Calu3 (cell line): ENCODE measurements at regions not wholly inside any gene's neighbourhood (a gene's known extent, or its start where the extent isn't known, plus 50 kb on each side); places are given as distances from the start of the nearest gene placed in this dataset.

Source experiments
- BruUV-seq: library from RNA; stranded (reverse); fragments of 400-500 nt; replicated peaks from 2 replicates; lab custom pipeline; 2021; lab: Mats Ljungman, UMichigan
- CTCF ChIA-PET: fragments of 300-600 bp; sonication (Branson Sonifier 250); formaldehyde crosslinking; loops from one replicate; lab custom pipeline; 2022; ENCODE audit warnings: antibody characterized with exemption; lab: Charles Lee
- DNase-seq: peaks from one replicate; pipeline ENCODE4 v3.0.0; 2022
- H3K27ac Mint-ChIP-seq: one replicate; pipeline ENCODE4 v1.8.0; 2022; ENCODE audit warnings: mixed read lengths; ENCODE audit not compliant: unreplicated experiment
- H3K27me3 Mint-ChIP-seq: one replicate; pipeline ENCODE4 v1.8.0; 2022; ENCODE audit warnings: mixed read lengths; ENCODE audit not compliant: unreplicated experiment
- H3K36me3 Mint-ChIP-seq: one replicate; pipeline ENCODE4 v1.8.0; 2022; ENCODE audit warnings: mild to moderate bottlenecking, moderate library complexity, mixed read lengths; ENCODE audit not compliant: insufficient read depth, unreplicated experiment
- H3K4me1 Mint-ChIP-seq: one replicate; pipeline ENCODE4 v1.8.0; 2022; ENCODE audit warnings: mild to moderate bottlenecking, low read depth, mixed read lengths; ENCODE audit not compliant: unreplicated experiment
- H3K4me3 Mint-ChIP-seq: one replicate; pipeline ENCODE4 v1.8.0; 2022; ENCODE audit warnings: mild to moderate bottlenecking, low read depth, moderate library complexity, mixed read lengths; ENCODE audit not compliant: unreplicated experiment
- H3K9me3 Mint-ChIP-seq: one replicate; pipeline ENCODE4 v1.8.0; 2022; ENCODE audit warnings: low read depth, mixed read lengths; ENCODE audit not compliant: unreplicated experiment
- CTCF ChIP-seq: fragments of 200-600 bp; IDR thresholded peaks from one replicate; pipeline ENCODE4 v1.8.0; 2022; ENCODE audit warnings: antibody characterized with exemption; ENCODE audit not compliant: unreplicated experiment
- intact Hi-C: fragments of 100-400 bp; cut with micrococcal nuclease; formaldehyde crosslinking; loops from one replicate; pipeline ENCODE4 v1.10.0; 2022; ENCODE audit not compliant: unreplicated experiment

- Mint-ChIP-seq H3K27me3 (no peaks in the 10 kb centered on the region), H3K27ac (no peak overlapping the region), H3K9me3 (peaks cover 7% of the 10 kb centered on the region), H3K4me3 (no peak overlapping the region), H3K4me1 (no peaks in the 10 kb centered on the region), H3K36me3 (no peaks in the 10 kb centered on the region)
- no TSS peak for BruUV-seq
- TF ChIP-seq CTCF = no peak
- DNase-seq = no peak
- CTCF ChIA-PET = no interaction called here
- intact Hi-C loops = no loop called here
These were observed 298.0 kb upstream of the FAT1 start for GRCh38 chr4:187021436-187022205.

- no peak overlapping the region for H3K27ac Mint-ChIP-seq
- no peak for TF ChIP-seq CTCF
- no peak for DNase-seq
- H3K9me3 Mint-ChIP-seq = peaks cover 7% of the 10 kb centered on the region
- CTCF ChIA-PET = no interaction called here
- no peaks in the 10 kb centered on the region for H3K27me3 Mint-ChIP-seq
- no peaks in the 10 kb centered on the region for H3K36me3 Mint-ChIP-seq
- H3K4me1 Mint-ChIP-seq = no peaks in the 10 kb centered on the region
- H3K4me3 Mint-ChIP-seq = no peak overlapping the region
- no TSS peak for BruUV-seq
- intact Hi-C loops = no loop called here
These were observed 303.6 kb upstream of the FAT1 start for GRCh38 chr4:187027272-187027671.

- H3K4me3 Mint-ChIP-seq = no peak overlapping the region
- BruUV-seq = no TSS peak
- CTCF ChIA-PET = no interaction called here
- no peak for DNase-seq
- no peaks in the 10 kb centered on the region for H3K27me3 Mint-ChIP-seq
- intact Hi-C loops = no loop called here
- H3K4me1 Mint-ChIP-seq = no peaks in the 10 kb centered on the region
- no peaks in the 10 kb centered on the region for H3K9me3 Mint-ChIP-seq
- no peaks in the 10 kb centered on the region for H3K36me3 Mint-ChIP-seq
- H3K27ac Mint-ChIP-seq = no peak overlapping the region
- TF ChIP-seq CTCF = no peak
These were observed 318.6 kb upstream of the FAT1 start for GRCh38 chr4:187042251-187042650.

- DNase-seq = no peak
- Mint-ChIP-seq H3K27ac (no peak overlapping the region), H3K27me3 (no peaks in the 10 kb centered on the region), H3K36me3 (no peaks in the 10 kb centered on the region), H3K4me3 (no peak overlapping the region), H3K9me3 (no peaks in the 10 kb centered on the region), H3K4me1 (no peaks in the 10 kb centered on the region)
- BruUV-seq = no TSS peak
- CTCF ChIA-PET = no interaction called here
- intact Hi-C loops = no loop called here
- no peak for TF ChIP-seq CTCF
These were observed 322.8 kb upstream of the FAT1 start for GRCh38 chr4:187046471-187046870.
